Suprapubic skin (tissue), 4 donors: ENCODE measurements at regions not wholly inside any gene's neighbourhood (a gene's known extent, or its start where the extent isn't known, plus 50 kb on each side); places are given as distances from the start of the nearest gene placed in this dataset.

Experiments
- DNase-seq, 2 donors: peaks; one replicate each; pipeline ENCODE4 v3.0.0-alpha.2; 2019; ENCODE audit warnings: low spot score in 2 of 2
- H3K27ac ChIP-seq: fragments of 200-600 bp; sonication (generic); one replicate; pipeline ENCODE4 v1.5.1; 2019
- H3K27me3 ChIP-seq: fragments of 200-600 bp; sonication (generic); one replicate; pipeline ENCODE4 v1.5.1; 2019
- H3K36me3 ChIP-seq: fragments of 200-600 bp; sonication (generic); one replicate; pipeline ENCODE4 v1.5.1; 2019
- H3K4me1 ChIP-seq: fragments of 200-600 bp; sonication (generic); one replicate; pipeline ENCODE4 v1.5.1; 2019
- H3K4me3 ChIP-seq: fragments of 200-600 bp; sonication (generic); one replicate; pipeline ENCODE4 v1.5.1; 2019; ENCODE audit warnings: mild to moderate bottlenecking
- H3K9me3 ChIP-seq: fragments of 200-600 bp; sonication (generic); one replicate; pipeline ENCODE4 v1.5.1; 2019
- EP300 ChIP-seq: sonication (generic); formaldehyde crosslinking; IDR thresholded peaks from one replicate; pipeline ENCODE4 v1.6.1; 2017; ENCODE audit warnings: antibody characterized with exemption
- POLR2A ChIP-seq, 2 donors: fragments of 450-650 bp; IDR thresholded peaks; one replicate each; pipeline ENCODE4 v1.6.1; 2017; ENCODE audit warnings: antibody characterized with exemption in 2 of 2, mild to moderate bottlenecking in 2 of 2, moderate library complexity in 2 of 2
- POLR2AphosphoS5 ChIP-seq, 3 donors: sonication (generic); formaldehyde crosslinking; IDR thresholded peaks; one replicate each; pipeline ENCODE4 v1.6.1; 2017; ENCODE audit warnings: antibody characterized with exemption in 3 of 3
- WGBS: methylation state at CpG from one replicate; pipeline ENCODE4 v1.1.5; 2018; 5-methylcytosine and 5-hydroxymethylcytosine counted together
- TF ChIP-seq, protein P1 (sequence below), 2 donors: fragments of 200-600 bp in 1 of 2; fragments of 450-650 bp in 1 of 2; sonication (generic) in 1 of 2; IDR thresholded peaks; one replicate each; pipeline ENCODE4 v1.5.1; 2016 to 2019; ENCODE audit warnings: antibody characterized with exemption in 2 of 2, mild to moderate bottlenecking in 1 of 2, moderate library complexity in 1 of 2

DNA sequence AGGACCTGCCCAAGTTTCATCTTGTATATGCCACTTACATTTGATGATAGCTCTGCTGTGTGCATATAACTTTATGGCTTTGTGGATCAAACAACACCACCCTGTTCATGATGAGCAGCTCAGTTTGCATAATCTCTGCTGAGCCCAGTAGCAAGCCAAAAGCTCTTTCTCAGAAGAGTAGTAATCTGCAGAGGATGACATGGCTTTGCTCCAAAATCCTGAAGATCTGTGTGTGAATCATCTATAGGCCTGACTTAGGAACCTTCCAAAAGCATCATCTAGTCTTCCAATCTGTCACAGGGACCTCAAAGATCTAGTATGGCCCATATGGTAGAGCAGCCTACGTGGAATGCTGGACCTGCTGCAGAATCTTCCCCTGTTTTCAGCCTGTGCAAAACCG lies 394.6 kb downstream of the PSAT1 start:
- WGBS = 92% methylated on average over 2 of the region's 2 CpGs
- TF ChIP-seq EP300 (no peak), POLR2AphosphoS5 (IDR thresholded peaks at IDR 0.05) (no peak), POLR2A (IDR thresholded peaks at IDR 0.05) (no peak)
- TF ChIP-seq, protein P1, sequence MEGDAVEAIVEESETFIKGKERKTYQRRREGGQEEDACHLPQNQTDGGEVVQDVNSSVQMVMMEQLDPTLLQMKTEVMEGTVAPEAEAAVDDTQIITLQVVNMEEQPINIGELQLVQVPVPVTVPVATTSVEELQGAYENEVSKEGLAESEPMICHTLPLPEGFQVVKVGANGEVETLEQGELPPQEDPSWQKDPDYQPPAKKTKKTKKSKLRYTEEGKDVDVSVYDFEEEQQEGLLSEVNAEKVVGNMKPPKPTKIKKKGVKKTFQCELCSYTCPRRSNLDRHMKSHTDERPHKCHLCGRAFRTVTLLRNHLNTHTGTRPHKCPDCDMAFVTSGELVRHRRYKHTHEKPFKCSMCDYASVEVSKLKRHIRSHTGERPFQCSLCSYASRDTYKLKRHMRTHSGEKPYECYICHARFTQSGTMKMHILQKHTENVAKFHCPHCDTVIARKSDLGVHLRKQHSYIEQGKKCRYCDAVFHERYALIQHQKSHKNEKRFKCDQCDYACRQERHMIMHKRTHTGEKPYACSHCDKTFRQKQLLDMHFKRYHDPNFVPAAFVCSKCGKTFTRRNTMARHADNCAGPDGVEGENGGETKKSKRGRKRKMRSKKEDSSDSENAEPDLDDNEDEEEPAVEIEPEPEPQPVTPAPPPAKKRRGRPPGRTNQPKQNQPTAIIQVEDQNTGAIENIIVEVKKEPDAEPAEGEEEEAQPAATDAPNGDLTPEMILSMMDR (IDR thresholded peaks at IDR 0.05) = no peak
- Histone ChIP-seq H3K4me3 (no peak overlapping the region), H3K36me3 (no peaks in the 10 kb centered on the region), H3K9me3 (no peaks in the 10 kb centered on the region), H3K27ac (no peak overlapping the region), H3K27me3 (no peaks in the 10 kb centered on the region), H3K4me1 (no peaks in the 10 kb centered on the region)
- no peak for DNase-seq

DNA sequence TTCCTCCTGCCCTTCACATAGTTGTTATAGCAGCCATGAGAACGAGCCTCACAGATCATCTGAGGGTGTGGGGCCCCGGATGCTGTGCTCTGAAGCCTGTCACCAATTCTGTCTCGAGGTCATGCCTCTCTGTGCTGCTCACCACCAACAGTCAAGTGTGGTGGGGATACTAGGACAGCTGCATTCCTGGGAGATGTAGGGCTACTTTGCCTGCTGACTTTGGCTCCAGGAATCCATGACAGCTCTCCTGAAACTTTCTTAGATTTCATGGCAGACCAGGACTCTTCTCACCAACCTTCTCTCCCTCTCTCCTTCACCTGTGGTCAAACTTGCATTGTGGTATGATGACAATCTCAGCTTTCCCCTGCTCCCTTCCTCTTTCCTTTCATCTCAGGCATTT lies 395.9 kb downstream of the PSAT1 start:
- TF ChIP-seq POLR2AphosphoS5 (IDR thresholded peaks at IDR 0.05) (no peak), EP300 (no peak), POLR2A (IDR thresholded peaks at IDR 0.05) (no peak)
- TF ChIP-seq, protein P1 (IDR thresholded peaks at IDR 0.05) = no peak
- Histone ChIP-seq H3K27me3 (no peaks in the 10 kb centered on the region), H3K27ac (no peak overlapping the region), H3K9me3 (no peaks in the 10 kb centered on the region), H3K4me3 (no peak overlapping the region), H3K4me1 (no peaks in the 10 kb centered on the region), H3K36me3 (no peaks in the 10 kb centered on the region)
- 55% methylated on average over 3 of the region's 3 CpGs for WGBS
- DNase-seq = no peak

DNA sequence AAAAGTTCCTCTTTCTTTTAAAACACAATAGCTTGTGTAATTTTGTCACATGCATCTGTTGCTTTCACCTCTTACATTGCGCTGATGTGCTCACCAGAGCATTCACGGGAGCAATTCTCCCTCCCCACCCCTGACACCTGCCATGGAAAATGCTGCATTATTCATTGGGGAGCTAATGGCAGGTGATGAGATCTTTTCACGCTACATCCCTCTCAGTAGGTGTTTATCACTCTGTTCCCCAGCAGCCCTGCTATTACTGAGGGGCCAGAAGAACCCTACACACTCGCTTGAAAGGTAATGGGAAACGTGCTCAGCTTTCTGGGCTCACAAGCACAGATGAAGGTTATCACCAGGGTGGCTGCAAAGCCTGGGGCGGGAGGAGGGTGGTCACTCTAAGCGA lies 398.0 kb downstream of the PSAT1 start:
- DNase-seq = no peak

DNA sequence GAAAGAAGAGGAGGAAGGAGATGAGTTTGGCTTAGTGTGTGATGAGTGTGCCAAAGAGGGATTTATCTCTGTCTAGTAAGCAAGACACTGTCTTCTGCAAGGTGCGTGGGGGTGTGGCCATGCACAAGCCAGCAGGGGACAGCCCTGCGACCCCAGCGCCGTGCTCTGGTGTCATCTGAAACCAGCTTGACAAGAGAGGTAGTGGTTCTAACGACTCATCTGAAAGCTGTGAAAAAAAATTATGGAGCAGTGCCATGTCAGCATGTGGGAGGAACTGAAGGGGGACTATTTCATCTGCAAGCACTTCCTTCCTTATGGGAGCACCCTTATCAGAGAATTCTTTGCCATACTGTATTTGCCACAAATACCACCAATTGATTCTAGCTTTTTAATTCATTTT lies 398.6 kb downstream of the PSAT1 start:
- no peak for TF ChIP-seq POLR2AphosphoS5 (IDR thresholded peaks at IDR 0.05)
- TF ChIP-seq, protein P1 (IDR thresholded peaks at IDR 0.05) = no peak
- no peak for TF ChIP-seq EP300
- no peak for TF ChIP-seq POLR2A (IDR thresholded peaks at IDR 0.05)
- Histone ChIP-seq H3K9me3 (no peaks in the 10 kb centered on the region), H3K4me1 (no peaks in the 10 kb centered on the region), H3K27me3 (no peaks in the 10 kb centered on the region), H3K4me3 (no peak overlapping the region), H3K27ac (no peak overlapping the region), H3K36me3 (no peaks in the 10 kb centered on the region)
- no peak for DNase-seq
- WGBS = 33% methylated on average over 5 of the region's 5 CpGs

More for the DNA sequence above, 398.0 kb downstream of the PSAT1 start:
- WGBS = 62% methylated on average over 7 of the region's 7 CpGs
- Histone ChIP-seq H3K27me3 (no peaks in the 10 kb centered on the region), H3K9me3 (no peaks in the 10 kb centered on the region), H3K27ac (no peak overlapping the region), H3K4me3 (no peak overlapping the region), H3K4me1 (no peaks in the 10 kb centered on the region), H3K36me3 (no peaks in the 10 kb centered on the region)
- TF ChIP-seq, protein P1 (IDR thresholded peaks at IDR 0.05) = no peak
- TF ChIP-seq EP300 = no peak
- no peak for TF ChIP-seq POLR2AphosphoS5 (IDR thresholded peaks at IDR 0.05)
- no peak for TF ChIP-seq POLR2A (IDR thresholded peaks at IDR 0.05)

DNA sequence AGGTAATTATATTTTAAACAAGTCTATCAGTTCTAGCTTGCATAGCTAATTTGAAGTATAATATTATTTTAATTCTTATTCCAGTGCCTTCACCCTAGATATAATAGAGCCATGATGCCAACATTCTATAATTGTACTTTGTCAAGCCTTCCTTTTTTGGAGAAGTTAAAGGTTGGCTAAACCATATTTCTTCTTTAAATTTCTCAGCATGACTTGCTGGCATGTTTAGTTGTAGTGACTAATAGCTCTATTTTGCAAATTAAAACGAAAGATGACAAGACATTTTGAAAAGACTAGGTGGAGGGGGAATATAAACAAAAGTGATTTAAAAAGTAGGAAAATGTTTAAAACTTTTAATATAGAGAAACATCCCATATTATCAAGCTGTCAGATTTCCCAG lies 400.7 kb downstream of the PSAT1 start:
- Histone ChIP-seq H3K27ac (no peak overlapping the region), H3K4me1 (no peaks in the 10 kb centered on the region), H3K4me3 (no peak overlapping the region), H3K36me3 (no peaks in the 10 kb centered on the region), H3K9me3 (no peaks in the 10 kb centered on the region), H3K27me3 (no peaks in the 10 kb centered on the region)
- DNase-seq = no peak
- WGBS = 16% methylated on average over 1 of the region's 1 CpG
- TF ChIP-seq, protein P1 (IDR thresholded peaks at IDR 0.05) = no peak
- no peak for TF ChIP-seq POLR2A (IDR thresholded peaks at IDR 0.05)
- TF ChIP-seq EP300 = no peak
- TF ChIP-seq POLR2AphosphoS5 (IDR thresholded peaks at IDR 0.05) = no peak
